Hepatocyte (in vitro differentiated cells): ENCODE measurements at regions not wholly inside any gene's neighbourhood (a gene's known extent, or its start where the extent isn't known, plus 50 kb on each side); places are given as distances from the start of the nearest gene placed in this dataset.
"Not testable (repeated sequence)": the region's sequence is repeated elsewhere in the genome, so short reads cannot be mapped to it uniquely, and the experiment has no call there.

Experiments used
- CTCF ChIP-seq: fragments of 200-600 bp; sonication (generic); IDR thresholded peaks from 2 replicates; pipeline ENCODE4 v1.5.1; 2016; ENCODE audit warnings: antibody characterized with exemption, mild to moderate bottlenecking; ENCODE audit not compliant: poor library complexity
- EZH2 ChIP-seq: fragments of 200-600 bp; sonication (generic); IDR thresholded peaks from 2 replicates; pipeline ENCODE4 v1.6.1; 2016; ENCODE audit warnings: antibody characterized with exemption, mild to moderate bottlenecking, borderline replicate concordance

GRCh38 chr11:89555781-89556180 lies 64.6 kb upstream of the NOX4 start:
- not testable (repeated sequence) for TF ChIP-seq CTCF, EZH2
